ENCODE measurements at regions not wholly inside any gene's neighbourhood (a gene's known extent, or its start where the extent isn't known, plus 50 kb on each side); places are given as distances from the start of the nearest gene placed in this dataset.

DNA sequence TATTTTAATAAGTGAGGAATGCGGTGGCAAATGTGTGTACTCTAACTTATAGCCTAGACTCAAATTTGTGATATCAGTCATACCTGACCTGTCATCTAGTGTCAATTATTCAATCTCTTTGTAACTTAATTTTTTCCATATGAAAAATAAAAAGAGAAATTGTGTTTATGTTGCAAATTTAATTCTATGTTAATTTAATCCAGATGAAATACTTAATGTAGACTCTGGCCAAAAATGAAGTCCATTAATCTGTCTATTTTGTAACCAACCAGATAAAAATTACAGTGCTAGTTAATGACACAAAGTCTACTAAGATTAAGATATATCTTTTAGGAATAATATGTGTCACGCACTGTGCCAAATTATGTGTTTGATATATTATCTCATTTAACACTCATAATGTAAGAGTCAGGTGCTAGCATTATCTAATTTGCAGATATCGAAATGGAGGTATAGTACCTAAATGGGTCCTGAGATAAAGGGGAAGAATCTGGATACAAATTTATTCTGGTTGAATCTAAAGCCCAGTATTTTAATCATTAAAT, 712.1 kb downstream of the KCTD16 start:
- TF ChIP-seq, protein P1, sequence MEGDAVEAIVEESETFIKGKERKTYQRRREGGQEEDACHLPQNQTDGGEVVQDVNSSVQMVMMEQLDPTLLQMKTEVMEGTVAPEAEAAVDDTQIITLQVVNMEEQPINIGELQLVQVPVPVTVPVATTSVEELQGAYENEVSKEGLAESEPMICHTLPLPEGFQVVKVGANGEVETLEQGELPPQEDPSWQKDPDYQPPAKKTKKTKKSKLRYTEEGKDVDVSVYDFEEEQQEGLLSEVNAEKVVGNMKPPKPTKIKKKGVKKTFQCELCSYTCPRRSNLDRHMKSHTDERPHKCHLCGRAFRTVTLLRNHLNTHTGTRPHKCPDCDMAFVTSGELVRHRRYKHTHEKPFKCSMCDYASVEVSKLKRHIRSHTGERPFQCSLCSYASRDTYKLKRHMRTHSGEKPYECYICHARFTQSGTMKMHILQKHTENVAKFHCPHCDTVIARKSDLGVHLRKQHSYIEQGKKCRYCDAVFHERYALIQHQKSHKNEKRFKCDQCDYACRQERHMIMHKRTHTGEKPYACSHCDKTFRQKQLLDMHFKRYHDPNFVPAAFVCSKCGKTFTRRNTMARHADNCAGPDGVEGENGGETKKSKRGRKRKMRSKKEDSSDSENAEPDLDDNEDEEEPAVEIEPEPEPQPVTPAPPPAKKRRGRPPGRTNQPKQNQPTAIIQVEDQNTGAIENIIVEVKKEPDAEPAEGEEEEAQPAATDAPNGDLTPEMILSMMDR (IDR thresholded peaks at IDR 0.05): no peak
- TF ChIP-seq POLR2A (IDR thresholded peaks at IDR 0.05): no peak

Measured in heart left ventricle (tissue), 13 donors.